Kidney epithelial cell (primary cell): ENCODE measurements at regions not wholly inside any gene's neighbourhood (a gene's known extent, or its start where the extent isn't known, plus 50 kb on each side); places are given as distances from the start of the nearest gene placed in this dataset.

Experiments
- DNase-seq: peaks from one replicate; pipeline ENCODE4 v3.0.0-alpha.2; 2010; ENCODE audit warnings: low read depth
- H3K27me3 ChIP-seq: 2 replicates; pipeline ENCODE4 v1.6.0; 2011; ENCODE audit warnings: low read length; ENCODE audit not compliant: control insufficient read depth, insufficient read depth
- H3K36me3 ChIP-seq: 2 replicates; pipeline ENCODE4 v1.5.1; 2011; ENCODE audit warnings: low read length; ENCODE audit not compliant: control insufficient read depth, insufficient read depth
- H3K4me3 ChIP-seq: 2 replicates; pipeline ENCODE4 v1.5.1; 2011; ENCODE audit warnings: low read depth, mild to moderate bottlenecking, control low read depth, low read length
- CTCF ChIP-seq: IDR thresholded peaks from 2 replicates; pipeline ENCODE4 v1.5.1; 2011; ENCODE audit warnings: mild to moderate bottlenecking, moderate library complexity, low read length, control low read depth, inconsistent platforms; ENCODE audit not compliant: insufficient read depth, poor library complexity, severe bottlenecking

- Histone ChIP-seq H3K27me3 (no peaks in the 10 kb centered on the region), H3K4me3 (no peak overlapping the region), H3K36me3 (no peaks in the 10 kb centered on the region)
- no peak for TF ChIP-seq CTCF
- no peak for DNase-seq
Observed at GRCh38 chr16:86165479-86165878, 266.5 kb downstream of the IRF8 start.

GRCh38 chr16:86166414-86166813, 267.5 kb downstream of the IRF8 start:
- Histone ChIP-seq H3K36me3 (no peaks in the 10 kb centered on the region), H3K4me3 (no peak overlapping the region), H3K27me3 (no peaks in the 10 kb centered on the region)
- no peak for DNase-seq
- no peak for TF ChIP-seq CTCF

GRCh38 chr16:86167061-86167460, 268.1 kb downstream of the IRF8 start:
- TF ChIP-seq CTCF, result no peak

GRCh38 chr16:86170720-86171119, 271.8 kb downstream of the IRF8 start:
- TF ChIP-seq CTCF, result no peak
- Histone ChIP-seq H3K36me3 (no peaks in the 10 kb centered on the region), H3K4me3 (no peak overlapping the region), H3K27me3 (no peaks in the 10 kb centered on the region)
- DNase-seq, result no peak

More at GRCh38 chr16:86167061-86167460, 268.1 kb downstream of the IRF8 start:
- no peaks in the 10 kb centered on the region for H3K36me3 ChIP-seq
- no peaks in the 10 kb centered on the region for H3K27me3 ChIP-seq
- no peak overlapping the region for H3K4me3 ChIP-seq
- no peak for DNase-seq

GRCh38 chr16:86171329-86171728, 272.4 kb downstream of the IRF8 start:
- Histone ChIP-seq H3K27me3 (no peaks in the 10 kb centered on the region), H3K36me3 (no peaks in the 10 kb centered on the region), H3K4me3 (no peak overlapping the region)
- TF ChIP-seq CTCF, result no peak
- no peak for DNase-seq

- no peak for TF ChIP-seq CTCF
- no peak overlapping the region for H3K4me3 ChIP-seq
Observed at GRCh38 chr16:86175816-86176215, 276.9 kb downstream of the IRF8 start.

More at GRCh38 chr16:86175816-86176215, 276.9 kb downstream of the IRF8 start:
- H3K36me3 ChIP-seq, result no peaks in the 10 kb centered on the region
- no peaks in the 10 kb centered on the region for H3K27me3 ChIP-seq
- DNase-seq, result no peak
